ENCODE measurements at regions not wholly inside any gene's neighbourhood (a gene's known extent, or its start where the extent isn't known, plus 50 kb on each side); places are given as distances from the start of the nearest gene placed in this dataset.

GRCh38 chr20:60897976-60898375, 354.1 kb upstream of the CDH4 start:
- no peak for ATAC-seq

GRCh38 chr20:60899320-60899719, 352.7 kb upstream of the CDH4 start:
- ATAC-seq, result no peak
- TF ChIP-seq TSHZ2 (CRISPR knock-in tag; IDR thresholded peaks at IDR 0.05) (no peak), ZFP3 (CRISPR knock-in tag; IDR thresholded peaks at IDR 0.05) (no peak), ZC3H10 (CRISPR knock-in tag; IDR thresholded peaks at IDR 0.05) (no peak), ZNF8 (CRISPR knock-in tag; IDR thresholded peaks at IDR 0.05) (no peak)

More at GRCh38 chr20:60897976-60898375, 354.1 kb upstream of the CDH4 start:
- TF ChIP-seq, protein P1, sequence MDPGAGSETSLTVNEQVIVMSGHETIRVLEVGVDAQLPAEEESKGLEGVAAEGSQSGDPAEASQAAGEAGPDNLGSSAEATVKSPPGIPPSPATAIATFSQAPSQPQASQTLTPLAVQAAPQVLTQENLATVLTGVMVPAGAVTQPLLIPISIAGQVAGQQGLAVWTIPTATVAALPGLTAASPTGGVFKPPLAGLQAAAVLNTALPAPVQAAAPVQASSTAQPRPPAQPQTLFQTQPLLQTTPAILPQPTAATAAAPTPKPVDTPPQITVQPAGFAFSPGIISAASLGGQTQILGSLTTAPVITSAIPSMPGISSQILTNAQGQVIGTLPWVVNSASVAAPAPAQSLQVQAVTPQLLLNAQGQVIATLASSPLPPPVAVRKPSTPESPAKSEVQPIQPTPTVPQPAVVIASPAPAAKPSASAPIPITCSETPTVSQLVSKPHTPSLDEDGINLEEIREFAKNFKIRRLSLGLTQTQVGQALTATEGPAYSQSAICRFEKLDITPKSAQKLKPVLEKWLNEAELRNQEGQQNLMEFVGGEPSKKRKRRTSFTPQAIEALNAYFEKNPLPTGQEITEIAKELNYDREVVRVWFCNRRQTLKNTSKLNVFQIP (CRISPR knock-in tag; IDR thresholded peaks at IDR 0.05; ENCODE audit: borderline replicate concordance, low read depth), result no peak
- TF ChIP-seq RARB (CRISPR knock-in tag; IDR thresholded peaks at IDR 0.05) (no peak), CSDC2 (CRISPR knock-in tag; IDR thresholded peaks at IDR 0.05) (no peak), BACH2 (CRISPR knock-in tag; IDR thresholded peaks at IDR 0.05; ENCODE audit: borderline replicate concordance) (no peak), TOX (CRISPR knock-in tag; IDR thresholded peaks at IDR 0.05; ENCODE audit: borderline replicate concordance) (no peak), CSRNP3 (CRISPR knock-in tag; IDR thresholded peaks at IDR 0.05) (no peak), PPARA (CRISPR knock-in tag; IDR thresholded peaks at IDR 0.05; ENCODE audit: borderline replicate concordance) (no peak), ISL1 (CRISPR knock-in tag; IDR thresholded peaks at IDR 0.05) (no peak), ZNF565 (CRISPR knock-in tag; conservative IDR thresholded peaks at IDR 0.05; ENCODE audit: low read depth) (no peak), ZNF8 (CRISPR knock-in tag; IDR thresholded peaks at IDR 0.05) (no peak), TSHZ2 (CRISPR knock-in tag; IDR thresholded peaks at IDR 0.05) (no peak), OSR1 (CRISPR knock-in tag; IDR thresholded peaks at IDR 0.05) (no peak), ESRRG (CRISPR knock-in tag; IDR thresholded peaks at IDR 0.05) (no peak)

DNA sequence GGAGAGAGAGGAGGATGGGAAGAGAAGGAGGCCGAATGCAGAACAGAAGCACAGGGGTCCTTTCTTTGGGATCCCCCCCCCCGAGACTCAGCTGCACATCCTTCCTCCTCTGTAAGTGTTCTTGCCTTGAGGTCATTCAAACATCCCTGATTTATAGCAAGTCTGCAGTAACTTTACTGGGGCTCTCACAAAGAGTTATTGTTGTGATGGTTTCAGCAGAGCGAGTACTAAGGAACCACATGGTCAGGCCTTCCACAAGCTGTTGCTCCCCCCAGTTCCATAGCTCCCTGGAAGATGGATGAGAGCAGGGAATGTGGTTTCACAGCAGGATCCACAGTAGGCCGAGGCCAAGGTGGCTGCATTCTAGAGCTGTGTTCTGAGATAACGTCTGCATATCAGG, 351.4 kb upstream of the CDH4 start:
- TF ChIP-seq CSRNP3 (CRISPR knock-in tag; IDR thresholded peaks at IDR 0.05), result no peak
- no peak for TF ChIP-seq ISL1 (CRISPR knock-in tag; IDR thresholded peaks at IDR 0.05)
- TF ChIP-seq ESRRG (CRISPR knock-in tag; IDR thresholded peaks at IDR 0.05), result no peak
- no peak for TF ChIP-seq ZNF8 (CRISPR knock-in tag; IDR thresholded peaks at IDR 0.05)
- TF ChIP-seq ZC3H10 (CRISPR knock-in tag; IDR thresholded peaks at IDR 0.05), result no peak
- TF ChIP-seq ARNTL (CRISPR knock-in tag; IDR thresholded peaks at IDR 0.05; ENCODE audit: borderline replicate concordance, low read depth), result no peak
- TF ChIP-seq TCF4 (CRISPR knock-in tag; IDR thresholded peaks at IDR 0.05; ENCODE audit: borderline replicate concordance), result no peak
- no peak for TF ChIP-seq PPARA (CRISPR knock-in tag; IDR thresholded peaks at IDR 0.05; ENCODE audit: borderline replicate concordance)
- TF ChIP-seq, protein P1 (CRISPR knock-in tag; IDR thresholded peaks at IDR 0.05; ENCODE audit: borderline replicate concordance, low read depth), result no peak
- no peak for TF ChIP-seq ZFP3 (CRISPR knock-in tag; IDR thresholded peaks at IDR 0.05)
- no peak for TF ChIP-seq ZNF565 (CRISPR knock-in tag; conservative IDR thresholded peaks at IDR 0.05; ENCODE audit: low read depth)
- TF ChIP-seq ZNF70 (CRISPR knock-in tag; IDR thresholded peaks at IDR 0.05), result no peak
- TF ChIP-seq PATZ1 (CRISPR knock-in tag; IDR thresholded peaks at IDR 0.05; ENCODE audit: borderline replicate concordance), result no peak
- no peak for TF ChIP-seq OSR1 (CRISPR knock-in tag; IDR thresholded peaks at IDR 0.05)
- ATAC-seq, result no peak
